DMS53 treated with DMSO at 0.1 percent for 48 hours (cell line): ENCODE measurements at regions not wholly inside any gene's neighbourhood (a gene's known extent, or its start where the extent isn't known, plus 50 kb on each side); places are given as distances from the start of the nearest gene placed in this dataset.

Source experiments
- DNase-seq: peaks from one replicate; lab custom pipeline; 2025; ENCODE audit not compliant: unreplicated experiment; lab: John Stamatoyannopoulos, UW

DNA sequence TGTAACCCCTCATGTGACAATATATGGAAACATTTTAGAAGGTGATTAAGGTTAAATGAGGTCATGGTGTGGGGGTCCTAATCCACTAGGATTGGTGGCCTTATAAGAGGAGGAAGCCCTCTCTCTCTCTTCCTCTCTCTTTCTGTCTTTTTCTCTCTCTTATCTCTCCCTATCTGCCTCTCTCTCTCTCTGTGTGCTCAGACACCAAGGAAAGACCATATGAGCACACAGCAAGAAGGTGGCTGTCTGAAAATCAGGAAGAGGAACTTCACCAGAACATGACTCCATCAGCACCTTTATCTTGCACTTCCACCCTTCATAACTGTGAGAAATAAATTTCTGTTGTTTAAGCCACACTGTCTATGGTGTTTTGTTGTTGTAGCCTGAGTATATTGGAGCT, 1472.2 kb downstream of the PCDH7 start:
- no peak for DNase-seq

- DNase-seq: no peak
Observed at GRCh38 chr4:32192991-32193390, 1472.8 kb downstream of the PCDH7 start.

- DNase-seq: peak; percentile 89
Observed at GRCh38 chr4:32196950-32197688, 1477.0 kb downstream of the PCDH7 start.

DNA sequence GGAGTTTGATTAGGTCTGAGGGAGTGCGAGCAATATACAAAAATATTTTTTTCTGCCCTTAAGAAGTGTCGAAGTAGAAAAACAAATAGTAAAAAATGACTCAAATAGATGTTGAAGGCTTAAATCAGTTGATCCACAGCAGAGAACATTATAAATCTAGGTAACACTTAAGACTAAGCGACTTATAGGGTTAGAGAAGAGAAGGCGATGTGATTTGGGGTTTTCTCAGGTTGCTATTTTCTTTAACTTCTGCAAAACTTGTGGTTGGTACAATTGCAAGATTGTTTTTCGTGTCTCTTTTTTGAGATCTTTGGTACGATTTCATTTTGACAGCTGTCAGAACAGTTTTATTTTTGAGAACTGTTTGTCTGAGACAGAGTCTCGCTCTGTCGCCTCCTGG, 1479.5 kb downstream of the PCDH7 start:
- no peak for DNase-seq

DNA sequence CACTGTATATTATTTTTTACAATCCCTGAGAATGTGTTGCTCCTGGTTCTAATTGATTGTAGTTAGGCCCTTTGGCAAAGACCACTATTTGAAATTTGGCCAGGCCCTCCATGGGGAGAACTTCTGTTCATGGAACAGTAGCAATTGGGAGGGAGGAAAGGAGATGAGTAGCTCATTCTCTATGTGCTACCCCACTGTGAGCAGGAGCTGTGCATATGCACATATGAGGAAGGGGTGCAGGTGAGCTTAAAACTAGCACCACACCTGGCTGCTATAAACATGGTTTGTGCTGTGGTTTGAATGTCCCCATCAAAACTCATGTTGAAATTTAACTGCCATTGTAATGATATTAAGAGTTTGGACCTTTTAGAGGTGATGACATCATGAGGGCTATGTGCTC, 1483.2 kb downstream of the PCDH7 start:
- DNase-seq: no peak

DNA sequence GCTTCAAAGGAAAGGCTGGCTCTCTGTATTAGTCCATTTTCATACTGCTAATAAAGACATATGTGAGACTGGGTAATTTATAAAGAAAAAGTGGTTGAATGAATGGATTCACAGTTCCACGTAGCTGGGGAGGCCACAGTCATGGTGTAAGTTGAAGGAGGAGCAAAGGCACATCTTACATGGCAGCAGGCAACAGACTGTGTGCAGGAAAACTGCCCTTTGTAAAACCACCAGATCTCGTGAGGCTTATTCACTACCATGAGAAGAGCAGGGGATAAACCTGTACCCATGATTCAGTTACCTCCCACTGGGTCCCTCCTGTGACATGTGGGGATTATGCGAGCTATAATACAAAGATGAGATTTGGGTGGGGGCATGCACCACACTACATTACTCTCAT, 1486.6 kb downstream of the PCDH7 start:
- no peak for DNase-seq

DNA sequence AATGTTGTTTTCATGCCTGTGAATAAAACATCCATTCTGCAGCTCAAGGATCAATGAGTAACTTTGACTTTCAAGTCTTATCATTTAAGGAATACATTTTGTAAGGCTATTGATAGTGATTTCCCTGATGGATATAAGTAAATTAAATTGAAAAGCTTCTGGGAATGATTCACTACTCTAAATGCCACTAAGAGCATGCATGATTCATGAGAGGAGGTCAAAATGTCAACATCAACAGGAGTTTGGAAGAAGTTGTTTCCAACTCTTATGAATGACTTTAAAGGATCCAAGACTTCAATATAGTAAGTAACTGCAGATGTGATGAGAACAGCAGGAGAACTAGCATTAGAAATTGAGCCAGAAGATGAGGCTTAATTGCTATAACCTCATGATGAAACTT, 1487.3 kb downstream of the PCDH7 start:
- DNase-seq: no peak

GRCh38 chr4:32215277-32215676, 1495.1 kb downstream of the PCDH7 start:
- no peak for DNase-seq

- DNase-seq: no peak
Observed at GRCh38 chr4:32216502-32216901, 1496.3 kb downstream of the PCDH7 start.

- DNase-seq: no peak
Observed at GRCh38 chr4:32219306-32220075, 1499.3 kb downstream of the PCDH7 start.

- DNase-seq: no peak
Observed at GRCh38 chr4:32226204-32226603, 1506.0 kb downstream of the PCDH7 start.

DNA sequence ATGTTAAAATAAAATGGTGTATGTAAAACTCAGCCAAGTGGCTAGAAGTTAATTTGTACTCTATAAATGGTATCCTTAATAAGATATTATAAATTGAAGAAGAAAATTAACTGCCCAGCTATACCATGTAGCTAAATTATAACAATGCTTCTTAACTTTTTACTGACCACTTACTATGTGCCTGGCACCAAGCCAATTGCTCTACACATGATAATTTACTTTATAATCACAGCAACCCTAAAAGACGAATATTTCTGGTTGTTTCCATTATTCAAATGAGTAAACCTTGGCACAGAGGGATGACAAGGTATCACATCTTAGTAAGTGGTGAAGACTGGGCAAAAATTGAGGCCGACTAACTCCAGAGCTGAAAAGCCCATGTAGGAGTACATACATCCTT, 1506.6 kb downstream of the PCDH7 start:
- no peak for DNase-seq

- no peak for DNase-seq
Observed at GRCh38 chr4:32243926-32244325, 1523.8 kb downstream of the PCDH7 start.

DNA sequence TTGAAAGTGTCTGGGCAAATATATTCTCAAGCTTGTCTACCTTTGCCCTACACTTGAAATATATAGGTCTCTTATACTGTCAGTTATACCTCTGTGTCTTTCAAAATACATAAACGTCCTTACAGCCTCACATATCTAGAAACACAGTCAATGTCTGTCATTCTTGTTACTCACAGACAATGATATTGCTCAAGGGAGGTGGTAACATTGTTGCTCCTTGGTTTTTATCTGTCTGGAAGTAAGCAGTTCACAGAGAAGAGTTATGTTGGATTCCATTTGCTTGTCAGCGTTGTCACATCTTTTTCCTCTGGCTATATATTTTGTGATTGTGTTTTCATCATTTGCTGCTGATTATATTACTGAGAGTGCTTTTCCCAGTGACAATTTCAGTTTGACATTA, 1528.9 kb downstream of the PCDH7 start:
- no peak for DNase-seq

DNA sequence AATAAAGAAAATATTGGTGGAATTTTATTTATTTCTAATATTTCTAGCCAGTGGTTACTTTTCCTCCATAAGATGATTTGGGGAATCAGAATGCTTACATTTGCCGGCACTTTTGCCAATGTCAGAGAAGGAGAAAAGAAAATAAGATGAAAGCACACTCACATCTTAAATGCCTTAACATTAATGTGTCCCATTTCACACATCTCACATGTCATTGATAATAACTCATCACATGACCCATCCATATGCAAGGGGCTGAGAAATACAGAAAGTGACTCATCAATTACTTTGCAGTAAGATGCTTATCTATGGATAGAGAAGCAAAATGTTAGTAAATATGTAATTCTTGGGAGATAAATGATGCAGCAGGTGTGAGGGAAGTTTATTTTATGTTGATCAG, 1531.0 kb downstream of the PCDH7 start:
- DNase-seq: no peak

DNA sequence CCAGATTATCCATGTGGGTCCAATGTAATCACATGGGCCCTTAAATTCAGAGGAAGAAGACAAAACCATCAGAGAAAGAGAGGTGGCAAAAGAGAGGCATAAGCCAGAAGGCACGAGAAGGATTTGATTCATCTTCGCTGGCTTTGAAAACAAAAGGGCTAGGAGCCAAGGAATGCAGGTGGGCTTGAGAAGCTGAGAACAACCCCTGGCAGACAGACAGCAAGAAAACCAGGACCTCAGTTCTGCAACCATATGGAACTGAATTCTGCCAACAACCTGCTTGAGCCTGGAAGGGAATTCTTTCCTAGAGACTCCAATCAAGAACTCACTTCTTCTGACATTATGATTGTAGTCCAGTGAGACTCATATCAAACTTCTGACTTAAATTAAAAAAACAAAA, 1531.8 kb downstream of the PCDH7 start:
- no peak for DNase-seq

DNA sequence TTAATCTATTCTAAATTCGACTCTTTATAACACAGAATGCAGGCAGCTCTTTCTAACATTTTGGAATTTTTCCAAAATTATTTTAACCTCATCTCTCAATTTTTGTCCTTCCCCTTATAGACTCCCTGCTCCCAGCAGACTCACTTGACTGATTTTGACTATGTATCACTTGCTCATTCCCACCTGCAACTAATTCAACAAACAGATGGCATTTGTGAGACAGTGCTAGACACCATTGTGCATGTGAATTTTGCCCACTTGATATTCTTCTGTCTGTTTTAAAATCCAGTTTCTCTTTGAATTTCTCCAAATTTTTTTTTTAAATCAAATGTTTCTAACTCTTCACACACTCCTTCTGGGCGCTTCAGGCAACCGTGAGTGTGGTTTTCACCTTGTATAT, 1534.0 kb downstream of the PCDH7 start:
- no peak for DNase-seq

DNA sequence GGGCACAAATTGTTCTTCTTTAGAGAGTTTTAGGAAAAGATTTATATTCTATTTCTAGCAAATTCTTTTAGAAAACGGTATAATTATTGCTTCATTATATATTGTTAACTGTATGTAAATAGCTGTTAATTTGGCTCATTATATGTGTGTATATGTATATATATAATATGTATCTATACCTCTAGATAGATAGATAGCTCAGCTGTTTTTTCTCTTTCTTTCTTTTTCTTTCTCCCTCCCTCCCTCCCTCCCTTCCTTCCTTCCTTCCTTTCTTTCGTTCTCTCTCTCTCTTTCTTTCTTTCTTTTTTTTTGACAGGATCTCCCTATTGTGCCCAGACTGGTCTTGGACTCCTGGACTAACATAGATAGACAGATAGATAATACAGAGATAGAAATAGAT, 1538.8 kb downstream of the PCDH7 start:
- no peak for DNase-seq

- DNase-seq: no peak
Observed at GRCh38 chr4:32261196-32261595, 1541.0 kb downstream of the PCDH7 start.

DNA sequence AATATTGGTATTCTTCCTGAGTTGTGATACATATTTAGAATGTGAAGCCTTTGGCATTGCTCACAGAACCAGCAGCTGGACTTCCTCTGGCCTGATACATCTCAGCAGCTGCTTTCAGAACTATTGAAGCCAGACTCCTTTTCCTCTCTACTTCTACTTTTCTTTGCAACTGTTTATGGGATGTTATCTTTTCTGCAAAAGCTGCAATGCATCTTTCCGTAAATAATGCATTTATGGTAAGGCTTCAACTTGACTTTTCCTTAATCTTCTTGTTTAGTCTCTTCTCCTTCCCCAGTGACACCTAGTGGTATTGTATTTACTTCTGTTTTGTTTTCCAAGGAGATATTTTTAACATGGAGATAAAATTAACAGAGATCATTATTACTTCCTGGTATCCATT, 1548.7 kb downstream of the PCDH7 start:
- no peak for DNase-seq

GRCh38 chr4:32290102-32290501, 1569.9 kb downstream of the PCDH7 start:
- no peak for DNase-seq

GRCh38 chr4:32318926-32319325, 1598.8 kb downstream of the PCDH7 start:
- DNase-seq: no peak

DNA sequence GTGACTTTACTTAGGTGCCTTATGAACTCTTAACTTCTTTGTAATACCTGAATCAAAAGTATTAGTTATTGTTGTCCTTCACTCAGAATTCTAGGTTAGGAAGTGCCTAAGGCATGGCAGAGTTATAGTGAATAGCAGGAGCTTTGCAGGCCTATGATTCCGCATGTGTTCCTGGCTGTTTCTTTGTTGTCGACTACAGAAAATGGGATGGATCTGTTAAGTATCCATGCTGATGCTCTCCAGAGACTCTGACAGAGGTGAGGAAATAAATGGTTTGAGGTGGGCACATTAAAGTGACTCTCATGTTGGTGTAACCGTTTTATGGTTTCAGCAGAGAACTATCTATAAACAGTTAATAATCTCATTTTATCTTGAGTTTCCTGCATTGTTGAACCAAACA, 1601.3 kb downstream of the PCDH7 start:
- DNase-seq: no peak
